Nephron progenitor cell (in vitro differentiated cells): ENCODE measurements at regions not wholly inside any gene's neighbourhood (a gene's known extent, or its start where the extent isn't known, plus 50 kb on each side); places are given as distances from the start of the nearest gene placed in this dataset.
A peak's percentile ranks its signal among the peaks of the same experiment; 100 is the strongest.

ENCODE experiments used
- DNase-seq: peaks from one replicate; pipeline ENCODE4 v3.0.0; 2021
- H3K27ac Mint-ChIP-seq: 2 replicates; pipeline ENCODE4 v1.8.0; 2021; ENCODE audit warnings: mild to moderate bottlenecking, moderate library complexity, mixed read lengths
- H3K27me3 Mint-ChIP-seq: 2 replicates; pipeline ENCODE4 v1.8.0; 2021; ENCODE audit warnings: mild to moderate bottlenecking, low read depth, mixed read lengths; ENCODE audit not compliant: poor library complexity
- H3K36me3 Mint-ChIP-seq: 2 replicates; pipeline ENCODE4 v1.8.0; 2021; ENCODE audit warnings: low read depth, mixed read lengths
- H3K4me1 Mint-ChIP-seq: 2 replicates; pipeline ENCODE4 v1.8.0; 2021; ENCODE audit warnings: mixed read lengths
- H3K4me3 Mint-ChIP-seq: 2 replicates; pipeline ENCODE4 v1.8.0; 2021; ENCODE audit warnings: mild to moderate bottlenecking, moderate library complexity, mixed read lengths
- H3K9me3 Mint-ChIP-seq: 2 replicates; pipeline ENCODE4 v1.8.0; 2021; ENCODE audit warnings: mild to moderate bottlenecking, moderate library complexity, mixed read lengths
- TF ChIP-seq, protein P1 (sequence below): fragments of 200-600 bp; sonication (generic); IDR thresholded peaks from 2 replicates; pipeline ENCODE4 v1.5.0; 2021; ENCODE audit warnings: antibody characterized with exemption

- Mint-ChIP-seq H3K27ac (no peak overlapping the region), H3K36me3 (no peaks in the 10 kb centered on the region), H3K4me3 (no peak overlapping the region), H3K27me3 (peaks cover 4% of the 10 kb centered on the region), H3K4me1 (peaks cover 15% of the 10 kb centered on the region), H3K9me3 (peaks cover 3% of the 10 kb centered on the region)
- DNase-seq = no peak
- TF ChIP-seq, protein P1, sequence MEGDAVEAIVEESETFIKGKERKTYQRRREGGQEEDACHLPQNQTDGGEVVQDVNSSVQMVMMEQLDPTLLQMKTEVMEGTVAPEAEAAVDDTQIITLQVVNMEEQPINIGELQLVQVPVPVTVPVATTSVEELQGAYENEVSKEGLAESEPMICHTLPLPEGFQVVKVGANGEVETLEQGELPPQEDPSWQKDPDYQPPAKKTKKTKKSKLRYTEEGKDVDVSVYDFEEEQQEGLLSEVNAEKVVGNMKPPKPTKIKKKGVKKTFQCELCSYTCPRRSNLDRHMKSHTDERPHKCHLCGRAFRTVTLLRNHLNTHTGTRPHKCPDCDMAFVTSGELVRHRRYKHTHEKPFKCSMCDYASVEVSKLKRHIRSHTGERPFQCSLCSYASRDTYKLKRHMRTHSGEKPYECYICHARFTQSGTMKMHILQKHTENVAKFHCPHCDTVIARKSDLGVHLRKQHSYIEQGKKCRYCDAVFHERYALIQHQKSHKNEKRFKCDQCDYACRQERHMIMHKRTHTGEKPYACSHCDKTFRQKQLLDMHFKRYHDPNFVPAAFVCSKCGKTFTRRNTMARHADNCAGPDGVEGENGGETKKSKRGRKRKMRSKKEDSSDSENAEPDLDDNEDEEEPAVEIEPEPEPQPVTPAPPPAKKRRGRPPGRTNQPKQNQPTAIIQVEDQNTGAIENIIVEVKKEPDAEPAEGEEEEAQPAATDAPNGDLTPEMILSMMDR = no peak
Measured at GRCh38 chr16:59351305-59351903, 617.3 kb upstream of the GOT2 start.

- H3K36me3 Mint-ChIP-seq = no peaks in the 10 kb centered on the region
- H3K4me1 Mint-ChIP-seq = peaks cover 8% of the 10 kb centered on the region
- TF ChIP-seq, protein P1 = no peak
- no peak for DNase-seq
- H3K4me3 Mint-ChIP-seq = no peak overlapping the region
- H3K27me3 Mint-ChIP-seq = peaks cover 4% of the 10 kb centered on the region
- H3K27ac Mint-ChIP-seq = no peak overlapping the region
- H3K9me3 Mint-ChIP-seq = peaks cover 3% of the 10 kb centered on the region
Measured at GRCh38 chr16:59350670-59351069, 616.6 kb upstream of the GOT2 start.

- TF ChIP-seq, protein P1 = no peak
- Mint-ChIP-seq H3K27me3 (peaks cover 4% of the 10 kb centered on the region), H3K27ac (peak overlapping the region; percentile 46), H3K4me1 (peaks cover 42% of the 10 kb centered on the region), H3K36me3 (no peaks in the 10 kb centered on the region), H3K9me3 (no peaks in the 10 kb centered on the region), H3K4me3 (no peak overlapping the region)
- DNase-seq = no peak
Measured at GRCh38 chr16:59342669-59343068, 608.6 kb upstream of the GOT2 start.

GRCh38 chr16:59341368-59341767 lies 607.3 kb upstream of the GOT2 start:
- H3K4me3 Mint-ChIP-seq = no peak overlapping the region
- H3K4me1 Mint-ChIP-seq = peaks cover 42% of the 10 kb centered on the region
- TF ChIP-seq, protein P1 = no peak
- DNase-seq = no peak
- no peak overlapping the region for H3K27ac Mint-ChIP-seq
- peaks cover 4% of the 10 kb centered on the region for H3K27me3 Mint-ChIP-seq
- no peaks in the 10 kb centered on the region for H3K36me3 Mint-ChIP-seq
- H3K9me3 Mint-ChIP-seq = no peaks in the 10 kb centered on the region

GRCh38 chr16:59339871-59340270 lies 605.8 kb upstream of the GOT2 start:
- H3K9me3 Mint-ChIP-seq = no peaks in the 10 kb centered on the region
- H3K4me3 Mint-ChIP-seq = no peak overlapping the region
- H3K4me1 Mint-ChIP-seq = peaks cover 42% of the 10 kb centered on the region

More at GRCh38 chr16:59339871-59340270, 605.8 kb upstream of the GOT2 start:
- Mint-ChIP-seq H3K27ac (peak overlapping the region; percentile 39), H3K36me3 (no peaks in the 10 kb centered on the region), H3K27me3 (peaks cover 7% of the 10 kb centered on the region)
- DNase-seq = no peak
- TF ChIP-seq, protein P1 = no peak
